HPDE6-E6E7 (cell line): ENCODE measurements at regions not wholly inside any gene's neighbourhood (a gene's known extent, or its start where the extent isn't known, plus 50 kb on each side); places are given as distances from the start of the nearest gene placed in this dataset.
A peak's percentile ranks its signal among the peaks of the same experiment; 100 is the strongest.

Experiments
- DNase-seq: peaks from one replicate; pipeline ENCODE4 v3.0.0; 2011; ENCODE audit warnings: missing footprints; ENCODE audit errors: extremely low spot score

- DNase-seq = no peak
Observed at GRCh38 chr1:87781554-87781953, 452.9 kb downstream of the LMO4 start.

GRCh38 chr1:87783315-87783714 lies 454.6 kb downstream of the LMO4 start:
- no peak for DNase-seq

GRCh38 chr1:87785386-87785785 lies 456.7 kb downstream of the LMO4 start:
- DNase-seq = no peak

GRCh38 chr1:87786229-87786628 lies 457.5 kb downstream of the LMO4 start:
- no peak for DNase-seq

GRCh38 chr1:87786861-87787545 lies 458.3 kb downstream of the LMO4 start:
- no peak for DNase-seq

GRCh38 chr1:87787551-87787950 lies 458.9 kb downstream of the LMO4 start:
- DNase-seq = no peak

- no peak for DNase-seq
Observed at GRCh38 chr1:87790756-87791155, 462.1 kb downstream of the LMO4 start.

- DNase-seq = no peak
Observed at GRCh38 chr1:87791931-87792740, 463.5 kb downstream of the LMO4 start.

GRCh38 chr1:87794788-87795614 lies 466.3 kb downstream of the LMO4 start:
- DNase-seq = peak; percentile 69

- DNase-seq = no peak
Observed at GRCh38 chr1:87795615-87796337, 467.1 kb downstream of the LMO4 start.

- no peak for DNase-seq
Observed at GRCh38 chr1:87796471-87796901, 467.8 kb downstream of the LMO4 start.

GRCh38 chr1:87799451-87799850 lies 470.8 kb downstream of the LMO4 start:
- no peak for DNase-seq

GRCh38 chr1:87800006-87800405 lies 471.3 kb downstream of the LMO4 start:
- no peak for DNase-seq

- no peak for DNase-seq
Observed at GRCh38 chr1:87803375-87803774, 474.7 kb downstream of the LMO4 start.

- DNase-seq = no peak
Observed at GRCh38 chr1:87804128-87804527, 475.4 kb downstream of the LMO4 start.

- peak; percentile 7 for DNase-seq
Observed at GRCh38 chr1:87805666-87806378, 477.1 kb downstream of the LMO4 start.

- DNase-seq = no peak
Observed at GRCh38 chr1:87806379-87807094, 477.9 kb downstream of the LMO4 start.

- no peak for DNase-seq
Observed at GRCh38 chr1:87810166-87810565, 481.5 kb downstream of the LMO4 start.

GRCh38 chr1:87812871-87813577 lies 484.3 kb downstream of the LMO4 start:
- no peak for DNase-seq

GRCh38 chr1:87814573-87814972 lies 485.9 kb downstream of the LMO4 start:
- DNase-seq = no peak
